HepG2 (cell line): ENCODE measurements at regions not wholly inside any gene's neighbourhood (a gene's known extent, or its start where the extent isn't known, plus 50 kb on each side); places are given as distances from the start of the nearest gene placed in this dataset.

Experiments used
- ATF7 ChIP-seq, 2 experiments: fragments of 450-650 bp in 1 of 2; sonication (generic) in 1 of 2; formaldehyde crosslinking in 1 of 2; IDR thresholded peaks; 2 replicates each; pipeline versions ENCODE4 v1.4.0 to v1.6.1; 2016 to 2020; ENCODE audit warnings: antibody characterized with exemption in 1 of 2, mild to moderate bottlenecking in 1 of 2, missing genetic modification reagents in 1 of 2
- ELF3 ChIP-seq: IDR thresholded peaks from 2 replicates; pipeline ENCODE4 v1.6.1; 2016; ENCODE audit warnings: missing genetic modification reagents, missing compliant biosample characterization
- FOXA3 ChIP-seq: IDR thresholded peaks from 2 replicates; pipeline ENCODE4 v1.6.1; 2016; ENCODE audit warnings: missing genetic modification reagents, missing compliant biosample characterization
- GATAD2A ChIP-seq: IDR thresholded peaks from 2 replicates; pipeline ENCODE4 v1.6.1; 2016
- HCFC1 ChIP-seq: fragments of 150-350 bp; IDR thresholded peaks from 2 replicates; pipeline ENCODE4 v1.6.1; 2014; ENCODE audit warnings: low read depth, low read length
- MXD4 ChIP-seq: IDR thresholded peaks from 2 replicates; pipeline ENCODE4 v1.6.1; 2016; ENCODE audit warnings: mild to moderate bottlenecking, missing biosample characterization, missing genetic modification reagents
- PHF5A ChIP-seq: IDR thresholded peaks from one replicate; pipeline ENCODE4 v1.6.1; 2018; ENCODE audit warnings: low read depth, missing genetic modification reagents; ENCODE audit not compliant: unreplicated experiment
- PTBP1 ChIP-seq: fragments of 200-400 bp; formaldehyde crosslinking; IDR thresholded peaks from 2 replicates; pipeline ENCODE4 v1.6.1; 2018; ENCODE audit warnings: low read length, low read depth; ENCODE audit not compliant: poor library complexity, severe bottlenecking
- RARA ChIP-seq: IDR thresholded peaks from 2 replicates; pipeline ENCODE4 v1.6.1; 2016; ENCODE audit warnings: missing genetic modification reagents, missing compliant biosample characterization
- SAP130 ChIP-seq: IDR thresholded peaks from 2 replicates; pipeline ENCODE4 v1.6.1; 2016; ENCODE audit warnings: low read depth
- SP2 ChIP-seq: sonication (generic); formaldehyde crosslinking; IDR thresholded peaks from 2 replicates; pipeline ENCODE4 v1.5.1; 2020; ENCODE audit warnings: mild to moderate bottlenecking, missing genetic modification reagents
- TGIF2 ChIP-seq: IDR thresholded peaks from 2 replicates; pipeline ENCODE4 v1.6.1; 2016; ENCODE audit warnings: control low read depth, missing compliant biosample characterization
- ZBTB7A ChIP-seq: sonication (generic); formaldehyde crosslinking; IDR thresholded peaks from 2 replicates; pipeline ENCODE4 v1.8.0; 2022; ENCODE audit warnings: mild to moderate bottlenecking, missing genetic modification reagents
- ZKSCAN5 ChIP-seq: sonication (generic); formaldehyde crosslinking; IDR thresholded peaks from 2 replicates; pipeline ENCODE4 v1.5.1; 2020; ENCODE audit warnings: mild to moderate bottlenecking, missing genetic modification reagents
- ZNF160 ChIP-seq: sonication (generic); formaldehyde crosslinking; IDR thresholded peaks from 2 replicates; pipeline ENCODE4 v1.8.0; 2022; ENCODE audit warnings: mild to moderate bottlenecking, inconsistent platforms, missing genetic modification reagents
- ZNF382 ChIP-seq: sonication (generic); formaldehyde crosslinking; IDR thresholded peaks from 2 replicates; pipeline ENCODE4 v1.5.0; 2020; ENCODE audit warnings: missing genetic modification reagents, mild to moderate bottlenecking, borderline replicate concordance
- ZNF44 ChIP-seq: sonication (generic); formaldehyde crosslinking; IDR thresholded peaks from 2 replicates; pipeline ENCODE4 v1.5.1; 2020; ENCODE audit warnings: mild to moderate bottlenecking, missing genetic modification reagents
- ZNF724P ChIP-seq: sonication (generic); formaldehyde crosslinking; IDR thresholded peaks from 2 replicates; pipeline ENCODE4 v1.8.0; 2022; ENCODE audit warnings: missing genetic modification reagents, borderline replicate concordance
- TF ChIP-seq, protein P1 (sequence below): sonication (generic); formaldehyde crosslinking; IDR thresholded peaks from 2 replicates; pipeline ENCODE4 v1.4.0; 2020; ENCODE audit warnings: missing genetic modification reagents
- TF ChIP-seq, protein P2 (sequence below): sonication (generic); formaldehyde crosslinking; IDR thresholded peaks from 2 replicates; pipeline ENCODE4 v1.5.0; 2020; ENCODE audit warnings: mild to moderate bottlenecking, missing genetic modification reagents, borderline replicate concordance
- TF ChIP-seq, protein P3 (sequence below), 2 experiments: sonication (generic) in 1 of 2; formaldehyde crosslinking in 1 of 2; IDR thresholded peaks; 2 replicates each; pipeline versions ENCODE4 v1.5.1 to v1.6.1; 2011 to 2020; ENCODE audit warnings: borderline replicate concordance in 1 of 2, low read depth in 1 of 2, low read length in 1 of 2, mild to moderate bottlenecking in 1 of 2, missing genetic modification reagents in 1 of 2, moderate library complexity in 1 of 2

DNA sequence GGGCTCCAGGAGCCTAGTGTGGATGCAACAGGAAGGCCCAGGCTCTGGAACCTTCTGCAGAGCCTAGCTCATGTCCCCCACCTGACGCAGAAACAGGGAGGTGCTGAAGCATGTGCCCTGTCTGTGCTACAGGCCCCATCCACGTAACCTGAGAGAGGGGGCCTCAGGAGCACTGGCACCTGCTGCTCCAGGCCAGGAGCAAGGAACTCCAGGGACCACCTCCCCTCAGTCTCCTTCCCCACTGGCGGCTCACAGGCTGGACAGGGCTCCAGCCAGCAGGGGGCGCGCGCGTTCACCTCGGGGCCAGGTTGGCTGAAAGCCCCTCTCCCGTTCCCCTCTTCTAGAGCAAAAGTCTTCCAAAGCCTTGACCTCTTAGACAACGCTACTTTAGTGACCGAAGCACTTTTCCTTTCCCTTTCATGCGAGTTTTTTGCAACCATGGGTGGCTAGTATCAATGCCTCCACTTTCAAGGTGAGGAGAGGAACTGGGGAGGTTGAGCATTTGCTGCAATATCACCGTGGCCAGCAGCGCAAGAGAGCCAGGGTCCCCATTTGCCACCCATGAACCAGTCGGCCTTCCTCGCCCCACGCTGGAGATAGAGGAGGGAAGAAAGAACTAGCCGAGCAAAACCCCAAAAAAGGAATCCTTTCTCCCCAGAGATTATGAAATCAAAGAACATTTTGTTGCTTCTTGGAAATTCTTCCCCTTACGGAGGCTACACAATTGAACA lies 52.4 kb upstream of the GPR157 start (continued):
- TF ChIP-seq HCFC1 (no peak), GATAD2A (CRISPR knock-in tag) (peak; percentile 69), PHF5A (peak; percentile 25), SAP130 (peak; percentile 68), RARA (CRISPR knock-in tag) (peak; percentile 46), PTBP1 (peak; percentile 44), SP2 (CRISPR knock-in tag) (no peak), MXD4 (CRISPR knock-in tag) (0 out of 2 replicates have a peak, but pooled peaks have one; percentile 1), ZNF44 (CRISPR knock-in tag) (no peak), ELF3 (CRISPR knock-in tag) (no peak), TGIF2 (CRISPR knock-in tag) (peak; percentile 36; the same call in 1 of the 2 replicates), ZBTB7A (CRISPR knock-in tag) (peak; percentile 96), FOXA3 (CRISPR knock-in tag) (peak; percentile 31; the same call in 1 of the 2 replicates), ZNF724P (CRISPR knock-in tag) (peak; percentile 63; the same call in 1 of the 2 replicates), ATF7 (IDR thresholded peaks at IDR 0.05) (no peak), ATF7 (CRISPR knock-in tag; IDR thresholded peaks at IDR 0.05) (no peak), ZNF160 (CRISPR knock-in tag) (no peak), ZKSCAN5 (CRISPR knock-in tag) (no peak), ZNF382 (CRISPR knock-in tag) (no peak)
- TF ChIP-seq, protein P1, sequence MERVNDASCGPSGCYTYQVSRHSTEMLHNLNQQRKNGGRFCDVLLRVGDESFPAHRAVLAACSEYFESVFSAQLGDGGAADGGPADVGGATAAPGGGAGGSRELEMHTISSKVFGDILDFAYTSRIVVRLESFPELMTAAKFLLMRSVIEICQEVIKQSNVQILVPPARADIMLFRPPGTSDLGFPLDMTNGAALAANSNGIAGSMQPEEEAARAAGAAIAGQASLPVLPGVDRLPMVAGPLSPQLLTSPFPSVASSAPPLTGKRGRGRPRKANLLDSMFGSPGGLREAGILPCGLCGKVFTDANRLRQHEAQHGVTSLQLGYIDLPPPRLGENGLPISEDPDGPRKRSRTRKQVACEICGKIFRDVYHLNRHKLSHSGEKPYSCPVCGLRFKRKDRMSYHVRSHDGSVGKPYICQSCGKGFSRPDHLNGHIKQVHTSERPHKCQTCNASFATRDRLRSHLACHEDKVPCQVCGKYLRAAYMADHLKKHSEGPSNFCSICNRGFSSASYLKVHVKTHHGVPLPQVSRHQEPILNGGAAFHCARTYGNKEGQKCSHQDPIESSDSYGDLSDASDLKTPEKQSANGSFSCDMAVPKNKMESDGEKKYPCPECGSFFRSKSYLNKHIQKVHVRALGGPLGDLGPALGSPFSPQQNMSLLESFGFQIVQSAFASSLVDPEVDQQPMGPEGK: 0 out of 2 replicates have a peak, but pooled peaks have one; percentile 54
- TF ChIP-seq, protein P2, sequence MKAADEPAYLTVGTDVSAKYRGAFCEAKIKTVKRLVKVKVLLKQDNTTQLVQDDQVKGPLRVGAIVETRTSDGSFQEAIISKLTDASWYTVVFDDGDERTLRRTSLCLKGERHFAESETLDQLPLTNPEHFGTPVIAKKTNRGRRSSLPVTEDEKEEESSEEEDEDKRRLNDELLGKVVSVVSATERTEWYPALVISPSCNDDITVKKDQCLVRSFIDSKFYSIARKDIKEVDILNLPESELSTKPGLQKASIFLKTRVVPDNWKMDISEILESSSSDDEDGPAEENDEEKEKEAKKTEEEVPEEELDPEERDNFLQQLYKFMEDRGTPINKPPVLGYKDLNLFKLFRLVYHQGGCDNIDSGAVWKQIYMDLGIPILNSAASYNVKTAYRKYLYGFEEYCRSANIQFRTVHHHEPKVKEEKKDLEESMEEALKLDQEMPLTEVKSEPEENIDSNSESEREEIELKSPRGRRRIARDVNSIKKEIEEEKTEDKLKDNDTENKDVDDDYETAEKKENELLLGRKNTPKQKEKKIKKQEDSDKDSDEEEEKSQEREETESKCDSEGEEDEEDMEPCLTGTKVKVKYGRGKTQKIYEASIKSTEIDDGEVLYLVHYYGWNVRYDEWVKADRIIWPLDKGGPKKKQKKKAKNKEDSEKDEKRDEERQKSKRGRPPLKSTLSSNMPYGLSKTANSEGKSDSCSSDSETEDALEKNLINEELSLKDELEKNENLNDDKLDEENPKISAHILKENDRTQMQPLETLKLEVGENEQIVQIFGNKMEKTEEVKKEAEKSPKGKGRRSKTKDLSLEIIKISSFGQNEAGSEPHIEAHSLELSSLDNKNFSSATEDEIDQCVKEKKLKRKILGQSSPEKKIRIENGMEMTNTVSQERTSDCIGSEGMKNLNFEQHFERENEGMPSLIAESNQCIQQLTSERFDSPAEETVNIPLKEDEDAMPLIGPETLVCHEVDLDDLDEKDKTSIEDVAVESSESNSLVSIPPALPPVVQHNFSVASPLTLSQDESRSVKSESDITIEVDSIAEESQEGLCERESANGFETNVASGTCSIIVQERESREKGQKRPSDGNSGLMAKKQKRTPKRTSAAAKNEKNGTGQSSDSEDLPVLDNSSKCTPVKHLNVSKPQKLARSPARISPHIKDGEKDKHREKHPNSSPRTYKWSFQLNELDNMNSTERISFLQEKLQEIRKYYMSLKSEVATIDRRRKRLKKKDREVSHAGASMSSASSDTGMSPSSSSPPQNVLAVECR (CRISPR knock-in tag): no peak
- TF ChIP-seq, protein P3, sequence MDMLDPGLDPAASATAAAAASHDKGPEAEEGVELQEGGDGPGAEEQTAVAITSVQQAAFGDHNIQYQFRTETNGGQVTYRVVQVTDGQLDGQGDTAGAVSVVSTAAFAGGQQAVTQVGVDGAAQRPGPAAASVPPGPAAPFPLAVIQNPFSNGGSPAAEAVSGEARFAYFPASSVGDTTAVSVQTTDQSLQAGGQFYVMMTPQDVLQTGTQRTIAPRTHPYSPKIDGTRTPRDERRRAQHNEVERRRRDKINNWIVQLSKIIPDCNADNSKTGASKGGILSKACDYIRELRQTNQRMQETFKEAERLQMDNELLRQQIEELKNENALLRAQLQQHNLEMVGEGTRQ (IDR thresholded peaks at IDR 0.05; ENCODE audit: low read depth, low read length): no peak
- TF ChIP-seq, protein P3 (CRISPR knock-in tag; IDR thresholded peaks at IDR 0.05; ENCODE audit: borderline replicate concordance): no peak
